H9 (cell line): ENCODE measurements at regions not wholly inside any gene's neighbourhood (a gene's known extent, or its start where the extent isn't known, plus 50 kb on each side); places are given as distances from the start of the nearest gene placed in this dataset.

Experiments
- DNase-seq: peaks from one replicate; pipeline ENCODE4 v3.0.0-alpha.2; 2017
- H2AFZ ChIP-seq: one replicate; pipeline ENCODE4 v1.6.1; 2013; ENCODE audit warnings: mild to moderate bottlenecking, low read length, control low read depth, moderate library complexity
- H2AK5ac ChIP-seq: 2 replicates; pipeline ENCODE4 v1.6.1; 2013; ENCODE audit warnings: low read length, control low read depth, mixed read lengths; ENCODE audit not compliant: insufficient read length
- H2BK120ac ChIP-seq: one replicate; pipeline ENCODE4 v1.6.1; 2013; ENCODE audit warnings: low read depth, mild to moderate bottlenecking, low read length, control low read depth, inconsistent platforms; ENCODE audit not compliant: poor library complexity, severe bottlenecking
- H2BK12ac ChIP-seq: 2 replicates; pipeline ENCODE4 v1.6.1; 2013; ENCODE audit warnings: low read length, control low read depth, mixed read lengths, low read depth; ENCODE audit not compliant: insufficient read length
- H2BK15ac ChIP-seq: 2 replicates; pipeline ENCODE4 v1.6.1; 2013; ENCODE audit warnings: low read depth, low read length, control low read depth
- H2BK20ac ChIP-seq: one replicate; pipeline ENCODE4 v1.6.1; 2013; ENCODE audit warnings: low read depth, mild to moderate bottlenecking, low read length, control low read depth, inconsistent platforms; ENCODE audit not compliant: poor library complexity, severe bottlenecking
- H2BK5ac ChIP-seq: 2 replicates; pipeline ENCODE4 v1.6.1; 2013; ENCODE audit warnings: low read length, control low read depth, mixed read lengths; ENCODE audit not compliant: insufficient read length
- H3K14ac ChIP-seq: 2 replicates; pipeline ENCODE4 v1.6.1; 2013; ENCODE audit warnings: low read length, control low read depth; ENCODE audit not compliant: insufficient read depth
- H3K18ac ChIP-seq: 2 replicates; pipeline ENCODE4 v1.6.1; 2013; ENCODE audit warnings: low read depth, mild to moderate bottlenecking, mixed read lengths, low read length, control low read depth; ENCODE audit not compliant: insufficient read length
- H3K23ac ChIP-seq: 2 replicates; pipeline ENCODE4 v1.6.1; 2013; ENCODE audit warnings: low read length, control low read depth, mixed read lengths, low read depth; ENCODE audit not compliant: insufficient read length
- H3K23me2 ChIP-seq: 2 replicates; pipeline ENCODE4 v1.6.1; 2013; ENCODE audit warnings: low read depth, mild to moderate bottlenecking, mixed read lengths, low read length, control low read depth; ENCODE audit not compliant: insufficient read length, poor library complexity, severe bottlenecking
- H3K27ac ChIP-seq: 2 replicates; pipeline ENCODE4 v1.5.1; 2013; ENCODE audit warnings: low read length, control low read depth, mixed read lengths, low read depth; ENCODE audit not compliant: insufficient read length
- H3K27me3 ChIP-seq: 2 replicates; pipeline ENCODE4 v1.6.1; 2013; ENCODE audit warnings: low read length, control low read depth, inconsistent platforms; ENCODE audit not compliant: insufficient read depth
- H3K4ac ChIP-seq: 2 replicates; pipeline ENCODE4 v1.6.1; 2013; ENCODE audit warnings: low read depth, mild to moderate bottlenecking, control low read depth, inconsistent platforms, low read length, moderate library complexity
- H3K4me1 ChIP-seq: 2 replicates; pipeline ENCODE4 v1.6.1; 2013; ENCODE audit warnings: low read length, control low read depth, inconsistent platforms; ENCODE audit not compliant: insufficient read depth
- H3K4me2 ChIP-seq: 2 replicates; pipeline ENCODE4 v1.6.1; 2013; ENCODE audit warnings: low read length, control low read depth, mixed read lengths; ENCODE audit not compliant: insufficient read length, insufficient read depth
- H3K56ac ChIP-seq: 2 replicates; pipeline ENCODE4 v1.6.1; 2013; ENCODE audit warnings: low read depth, mild to moderate bottlenecking, mixed read lengths, low read length, control low read depth; ENCODE audit not compliant: insufficient read length
- H3K79me1 ChIP-seq: 2 replicates; pipeline ENCODE4 v1.6.1; 2013; ENCODE audit warnings: low read depth, mild to moderate bottlenecking, moderate library complexity, low read length, control low read depth, inconsistent platforms; ENCODE audit not compliant: insufficient read depth, poor library complexity, severe bottlenecking
- H3K79me2 ChIP-seq: 2 replicates; pipeline ENCODE4 v1.6.1; 2013; ENCODE audit warnings: low read length, control low read depth, inconsistent platforms; ENCODE audit not compliant: insufficient read depth
- H3K9ac ChIP-seq: 2 replicates; pipeline ENCODE4 v1.6.1; 2013; ENCODE audit warnings: low read length, control low read depth, mixed read lengths; ENCODE audit not compliant: insufficient read length; ENCODE audit errors: extremely low read depth
- H3K9me3 ChIP-seq: one replicate; pipeline ENCODE4 v1.6.1; 2013; ENCODE audit warnings: low read depth, low read length, inconsistent platforms; ENCODE audit not compliant: control insufficient read depth
- H3T11ph ChIP-seq: one replicate; pipeline ENCODE4 v1.6.1; 2013; ENCODE audit warnings: mild to moderate bottlenecking, low read length, control low read depth, inconsistent platforms
- H4K20me1 ChIP-seq: one replicate; pipeline ENCODE4 v1.6.1; 2013; ENCODE audit not compliant: control insufficient read depth, insufficient read length, insufficient read depth
- H4K5ac ChIP-seq: 2 replicates; pipeline ENCODE4 v1.6.1; 2013; ENCODE audit warnings: low read depth, mild to moderate bottlenecking, mixed read lengths, low read length, control low read depth; ENCODE audit not compliant: insufficient read length
- H4K8ac ChIP-seq: replicated peaks from 2 replicates; pipeline ENCODE4 v1.6.1; 2013; ENCODE audit warnings: low read length, control low read depth, mixed read lengths, low read depth; ENCODE audit not compliant: insufficient read length
- H4K91ac ChIP-seq: 2 replicates; pipeline ENCODE4 v1.6.1; 2013; ENCODE audit warnings: low read depth, mild to moderate bottlenecking, moderate library complexity, mixed read lengths, low read length, control low read depth; ENCODE audit not compliant: insufficient read length
- H3K27ac Mint-ChIP-seq, 3 experiments: 2 replicates in 2 of 3; 3 replicates in 1 of 3; pipeline ENCODE4 v1.8.0; 2020 to 2021; ENCODE audit warnings: mixed read lengths in 3 of 3, mild to moderate bottlenecking in 1 of 3, moderate library complexity in 1 of 3
- H3K27me3 Mint-ChIP-seq: 2 replicates; pipeline ENCODE4 v1.8.0; 2021; ENCODE audit warnings: low read depth, mild to moderate bottlenecking, moderate library complexity, mixed read lengths
- H3K36me3 Mint-ChIP-seq, 3 experiments: 2 replicates in 2 of 3; 3 replicates in 1 of 3; pipeline ENCODE4 v1.8.0; 2020 to 2021; ENCODE audit warnings: low read depth in 3 of 3, mixed read lengths in 3 of 3; ENCODE audit not compliant: insufficient read depth in 1 of 3
- H3K4me1 Mint-ChIP-seq, 2 experiments: 2 replicates each; pipeline ENCODE4 v1.8.0; 2020; ENCODE audit warnings: mixed read lengths in 2 of 2
- H3K4me3 Mint-ChIP-seq, 2 experiments: 2 replicates in 1 of 2; 3 replicates in 1 of 2; pipeline ENCODE4 v1.8.0; 2020 to 2021; ENCODE audit warnings: mild to moderate bottlenecking in 2 of 2, mixed read lengths in 2 of 2, moderate library complexity in 1 of 2
- H3K9me3 Mint-ChIP-seq, 2 experiments: 2 replicates in 1 of 2; 3 replicates in 1 of 2; pipeline ENCODE4 v1.8.0; 2020; ENCODE audit warnings: mild to moderate bottlenecking in 2 of 2, mixed read lengths in 2 of 2, moderate library complexity in 1 of 2
- WGBS: extraction: QIAGEN DNeasy Blood & Tissue Kit; methylation state at CpG from one replicate; pipeline ENCODE4 v1.1.7; 2013; ENCODE audit warnings: missing lambda C conversion rate, low lambda C conversion rate, mixed read lengths; ENCODE audit not compliant: insufficient read length; ENCODE audit errors: extremely low coverage; 5-methylcytosine and 5-hydroxymethylcytosine counted together
- TF ChIP-seq, protein P1 (sequence below): fragments of 200-600 bp; sonication (generic); conservative IDR thresholded peaks from 3 replicates; pipeline ENCODE4 v1.8.0; 2021; ENCODE audit warnings: antibody characterized with exemption, mild to moderate bottlenecking

GRCh38 chr7:24407965-24408364, 124.0 kb downstream of the NPY start:
- Histone ChIP-seq H2AFZ (no peak overlapping the region), H3K56ac (no peak overlapping the region), H2BK5ac (no peak overlapping the region), H4K8ac (no peak overlapping the region), H3K79me1 (no peaks in the 10 kb centered on the region), H3K23me2 (no peaks in the 10 kb centered on the region), H3K9me3 (peaks cover 4% of the 10 kb centered on the region), H2BK12ac (no peak overlapping the region), H4K91ac (no peak overlapping the region), H3K4me2 (no peak overlapping the region), H3K4me1 (peaks cover 6% of the 10 kb centered on the region; the same call in 1 of the 2 replicates), H2BK120ac (no peak overlapping the region), H3K27me3 (no peaks in the 10 kb centered on the region), H3K4ac (no peak overlapping the region), H2BK15ac (no peak overlapping the region), H3K9ac (no peak overlapping the region), H3T11ph (no peak overlapping the region), H3K23ac (no peak overlapping the region), H3K14ac (no peak overlapping the region), H2AK5ac (no peak overlapping the region), H3K18ac (no peak overlapping the region), H3K79me2 (peaks cover 8% of the 10 kb centered on the region; the same call in 1 of the 2 replicates), H2BK20ac (no peak overlapping the region), H3K27ac (peak overlapping the region; percentile 29), H4K20me1 (no peaks in the 10 kb centered on the region), H4K5ac (no peak overlapping the region)
- no peak for DNase-seq
- no CpG with 5 or more reads among the region's 1 CpG for WGBS
- TF ChIP-seq, protein P1, sequence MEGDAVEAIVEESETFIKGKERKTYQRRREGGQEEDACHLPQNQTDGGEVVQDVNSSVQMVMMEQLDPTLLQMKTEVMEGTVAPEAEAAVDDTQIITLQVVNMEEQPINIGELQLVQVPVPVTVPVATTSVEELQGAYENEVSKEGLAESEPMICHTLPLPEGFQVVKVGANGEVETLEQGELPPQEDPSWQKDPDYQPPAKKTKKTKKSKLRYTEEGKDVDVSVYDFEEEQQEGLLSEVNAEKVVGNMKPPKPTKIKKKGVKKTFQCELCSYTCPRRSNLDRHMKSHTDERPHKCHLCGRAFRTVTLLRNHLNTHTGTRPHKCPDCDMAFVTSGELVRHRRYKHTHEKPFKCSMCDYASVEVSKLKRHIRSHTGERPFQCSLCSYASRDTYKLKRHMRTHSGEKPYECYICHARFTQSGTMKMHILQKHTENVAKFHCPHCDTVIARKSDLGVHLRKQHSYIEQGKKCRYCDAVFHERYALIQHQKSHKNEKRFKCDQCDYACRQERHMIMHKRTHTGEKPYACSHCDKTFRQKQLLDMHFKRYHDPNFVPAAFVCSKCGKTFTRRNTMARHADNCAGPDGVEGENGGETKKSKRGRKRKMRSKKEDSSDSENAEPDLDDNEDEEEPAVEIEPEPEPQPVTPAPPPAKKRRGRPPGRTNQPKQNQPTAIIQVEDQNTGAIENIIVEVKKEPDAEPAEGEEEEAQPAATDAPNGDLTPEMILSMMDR = no peak
- Mint-ChIP-seq H3K4me3 (no peak overlapping the region), H3K4me1 (peaks cover 42 to 45% of the 10 kb centered on the region in 2 experiments), H3K27me3 (no peaks in the 10 kb centered on the region), H3K27ac (no peak overlapping the region), H3K9me3 (peaks cover 28% of the 10 kb centered on the region in 2 experiments), H3K36me3 (peaks cover 47 to 86% (median 47%) of the 10 kb centered on the region in 3 experiments)
